Endothelial cell of hepatic sinusoid (primary cell): ENCODE measurements at regions not wholly inside any gene's neighbourhood (a gene's known extent, or its start where the extent isn't known, plus 50 kb on each side); places are given as distances from the start of the nearest gene placed in this dataset.
"Not testable (repeated sequence)": the region's sequence is repeated elsewhere in the genome, so short reads cannot be mapped to it uniquely, and the experiment has no call there.

Source experiments
- in situ Hi-C: cut with HindIII; loops from 2 replicates; pipeline ENCODE4 v1.10.0; 2017; ENCODE audit warnings: low sequenced_read_pairs

GRCh38 chr12:4822572-4822971, 87.1 kb upstream of the KCNA1 start:
- in situ Hi-C loops: loop anchor here (5.0 kb wide), 1 partner anchor 80 kb away; no protein-coding TSS in a partner anchor

GRCh38 chr12:4824380-4824779, 85.3 kb upstream of the KCNA1 start:
- in situ Hi-C loops: loop anchor here (5.0 kb wide), 1 partner anchor 82 kb away; no protein-coding TSS in a partner anchor

DNA sequence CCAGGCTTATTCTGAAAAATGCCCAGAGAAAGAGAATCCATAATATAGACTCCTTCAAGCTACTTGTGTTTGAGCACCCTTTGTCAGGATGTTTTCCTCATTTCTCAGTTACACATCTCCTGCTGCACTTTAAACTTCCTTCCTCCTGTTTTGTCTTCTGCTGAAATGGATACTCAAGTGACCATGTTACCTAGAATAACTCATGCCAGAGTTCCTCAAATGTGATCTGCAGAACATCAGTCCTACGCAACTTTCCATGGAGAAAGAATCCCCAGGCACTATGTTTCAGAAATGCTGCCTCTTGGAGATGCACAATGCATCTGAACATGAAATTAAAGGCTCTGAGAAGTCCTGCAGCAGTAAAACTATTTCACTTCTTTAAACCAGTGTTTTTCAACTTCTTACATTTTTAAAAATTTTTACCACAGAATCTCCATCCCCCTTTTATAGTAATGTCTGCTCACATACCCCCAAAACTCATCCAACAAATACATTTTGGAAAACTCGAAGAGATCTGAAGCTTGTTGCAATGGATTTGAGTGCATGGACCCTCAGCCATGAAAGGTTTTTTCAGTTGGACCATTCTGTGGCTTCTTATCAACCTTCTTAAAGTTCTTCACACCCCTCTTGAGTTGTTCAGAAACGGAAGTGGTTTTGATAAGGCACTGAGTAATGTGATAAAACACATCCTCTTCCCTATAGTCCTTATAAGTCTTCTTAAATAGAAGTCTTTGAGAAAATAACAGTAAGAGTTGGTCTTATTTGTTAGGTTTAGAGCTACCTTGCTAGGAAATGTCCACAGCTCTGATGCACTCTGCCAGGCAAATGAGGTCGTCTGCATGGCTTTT, 84.5 kb upstream of the KCNA1 start:
- in situ Hi-C loops: no loop called here

DNA sequence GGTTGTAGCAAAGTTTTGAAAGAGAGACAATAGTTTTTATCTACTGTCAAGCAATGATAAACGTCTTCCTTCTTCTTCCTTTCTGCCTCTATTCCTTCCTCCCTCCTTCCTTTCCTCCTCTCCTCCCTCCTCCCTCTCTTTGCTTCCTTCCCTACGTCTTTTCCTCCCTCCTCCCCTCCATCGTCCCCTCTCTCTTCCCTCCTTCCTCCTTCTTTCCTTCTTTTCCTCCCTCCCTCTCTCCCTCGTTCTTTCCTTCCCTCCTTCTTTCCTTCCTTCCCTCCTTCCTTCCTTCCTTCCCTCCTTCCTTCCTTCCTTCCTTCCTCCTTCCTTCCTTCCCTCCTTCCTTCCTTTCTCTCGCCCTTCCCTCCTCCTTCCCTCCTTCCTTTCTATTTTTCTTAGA, 82.8 kb upstream of the KCNA1 start:
- in situ Hi-C loops: no loop called here

GRCh38 chr12:4828176-4828575, 81.5 kb upstream of the KCNA1 start:
- in situ Hi-C loops: no loop called here

DNA sequence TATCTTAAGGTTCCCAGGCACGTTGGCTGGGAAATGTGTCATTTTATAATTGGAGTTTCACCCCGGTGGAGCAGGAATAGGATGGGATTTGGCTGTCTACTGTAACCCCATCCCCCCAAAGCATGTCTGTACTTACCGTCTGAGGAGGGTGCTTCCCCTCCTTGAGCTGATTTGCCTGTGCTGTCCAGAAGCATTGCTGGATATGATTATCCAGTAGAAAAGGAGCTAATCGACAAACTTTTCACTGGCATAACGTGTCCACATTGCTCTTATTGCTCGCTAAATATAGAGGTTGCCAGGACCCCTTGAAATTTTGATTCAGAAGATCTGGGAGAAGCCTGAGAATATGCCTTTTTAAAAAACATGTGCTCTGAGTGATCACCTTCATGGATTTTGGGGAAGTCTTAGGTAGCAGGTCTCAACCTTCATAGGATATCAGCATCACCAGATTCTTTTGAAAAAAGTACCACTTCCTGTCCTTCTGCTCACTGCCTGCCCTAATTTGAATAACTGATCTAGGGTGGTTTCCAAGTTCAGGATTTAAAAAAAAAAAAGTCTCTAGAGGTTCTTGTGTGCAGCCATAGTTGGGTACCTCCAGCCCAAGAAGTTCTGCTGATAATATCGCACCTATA, 80.4 kb upstream of the KCNA1 start:
- in situ Hi-C loops: no loop called here

GRCh38 chr12:4829793-4830162, 79.9 kb upstream of the KCNA1 start:
- in situ Hi-C loops: no loop called here

DNA sequence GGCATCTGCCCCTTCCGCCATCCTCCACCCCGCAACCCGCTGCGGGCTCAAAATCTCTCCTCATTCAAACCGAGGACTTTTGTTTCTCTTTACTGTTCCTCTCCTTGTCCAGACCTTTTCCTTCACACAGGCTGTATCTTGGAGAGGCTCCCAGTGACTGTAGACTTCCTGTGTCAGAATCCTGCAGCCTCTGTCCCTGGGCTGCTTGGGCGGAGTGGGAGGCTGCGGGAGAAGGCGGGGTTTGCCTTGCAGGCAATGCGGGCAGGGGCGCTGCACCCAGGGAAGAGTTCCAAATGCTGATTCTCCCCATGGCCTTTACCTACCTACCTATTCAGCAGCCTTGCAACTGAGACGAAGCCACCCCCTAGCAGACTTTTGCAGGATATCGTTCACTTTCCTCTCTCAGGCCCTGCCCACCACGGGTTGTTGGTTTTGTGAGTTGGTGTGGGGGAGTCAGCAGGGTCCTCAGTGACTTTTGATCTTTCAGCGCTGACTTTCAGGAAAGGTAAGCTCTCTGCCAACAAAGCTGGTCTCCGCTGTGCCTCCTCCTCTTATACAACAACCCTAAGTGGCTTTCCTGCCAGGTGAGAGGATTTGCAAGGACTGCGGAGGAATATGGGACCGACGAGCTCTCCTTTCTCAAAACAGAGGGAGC, 79.0 kb upstream of the KCNA1 start:
- in situ Hi-C loops: no loop called here

- in situ Hi-C loops: no loop called here
These were observed 76.7 kb upstream of the KCNA1 start for GRCh38 chr12:4833053-4833452.

GRCh38 chr12:4833524-4833923, 76.2 kb upstream of the KCNA1 start:
- in situ Hi-C loops: no loop called here

- in situ Hi-C loops: not testable (repeated sequence)
These were observed 67.3 kb upstream of the KCNA1 start for GRCh38 chr12:4842401-4842800.

- in situ Hi-C loops: no loop called here
These were observed 65.8 kb upstream of the KCNA1 start for GRCh38 chr12:4843907-4844306.

- in situ Hi-C loops: loop anchor here (5.0 kb wide), 1 partner anchor 240 kb away; no protein-coding TSS in a partner anchor
These were observed 62.0 kb upstream of the KCNA1 start for GRCh38 chr12:4847713-4848112.

DNA sequence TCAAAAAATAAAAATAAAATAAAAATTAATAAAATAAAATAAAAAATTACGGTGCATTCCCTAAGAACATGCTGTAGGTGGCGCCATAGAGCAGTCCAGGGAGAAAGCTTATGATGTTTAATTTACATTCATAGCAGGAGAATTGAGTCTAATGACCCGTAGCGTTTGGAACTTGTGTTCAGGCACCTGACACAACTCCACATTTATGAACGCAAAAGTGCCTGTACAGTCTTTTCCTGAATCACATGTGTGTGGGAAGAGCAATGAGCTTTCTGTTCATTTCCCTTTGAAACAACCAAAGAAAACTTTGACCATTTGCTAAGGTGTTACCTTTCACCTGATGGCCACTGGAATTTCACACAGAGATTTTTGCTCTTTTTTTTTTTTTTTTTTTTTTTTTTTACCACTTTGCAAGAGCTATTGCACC, 60.6 kb upstream of the KCNA1 start:
- in situ Hi-C loops: loop anchor here (5.0 kb wide), 1 partner anchor 238 kb away; no protein-coding TSS in a partner anchor

DNA sequence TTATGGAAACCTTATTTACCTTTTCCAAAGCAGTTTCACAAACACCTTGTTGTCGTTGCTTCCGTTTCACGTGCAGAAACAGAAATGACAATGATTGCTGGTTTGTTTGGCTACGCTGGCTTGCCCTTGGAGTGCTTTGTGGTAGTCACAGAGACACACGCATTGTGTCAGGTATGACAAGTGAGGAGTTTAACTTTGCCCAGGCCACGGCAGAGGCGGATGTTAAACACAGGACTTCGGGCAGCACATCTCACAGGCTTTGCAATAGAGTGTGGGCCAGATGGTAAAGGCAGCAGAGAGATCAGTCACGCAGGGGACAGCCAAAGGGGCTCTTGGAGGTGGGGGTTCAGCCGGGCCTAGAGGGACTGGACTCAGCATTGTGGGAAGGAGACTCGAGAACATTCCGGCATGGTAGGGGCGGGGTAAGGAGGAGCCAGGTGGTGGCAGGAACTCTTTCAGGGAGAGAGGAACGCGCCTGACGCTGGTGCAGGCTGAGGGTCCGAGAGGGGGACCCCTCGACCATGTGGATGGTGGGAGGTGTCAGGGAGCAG, 59.8 kb upstream of the KCNA1 start:
- in situ Hi-C loops: loop anchor here (5.0 kb wide), 1 partner anchor 237 kb away; no protein-coding TSS in a partner anchor

DNA sequence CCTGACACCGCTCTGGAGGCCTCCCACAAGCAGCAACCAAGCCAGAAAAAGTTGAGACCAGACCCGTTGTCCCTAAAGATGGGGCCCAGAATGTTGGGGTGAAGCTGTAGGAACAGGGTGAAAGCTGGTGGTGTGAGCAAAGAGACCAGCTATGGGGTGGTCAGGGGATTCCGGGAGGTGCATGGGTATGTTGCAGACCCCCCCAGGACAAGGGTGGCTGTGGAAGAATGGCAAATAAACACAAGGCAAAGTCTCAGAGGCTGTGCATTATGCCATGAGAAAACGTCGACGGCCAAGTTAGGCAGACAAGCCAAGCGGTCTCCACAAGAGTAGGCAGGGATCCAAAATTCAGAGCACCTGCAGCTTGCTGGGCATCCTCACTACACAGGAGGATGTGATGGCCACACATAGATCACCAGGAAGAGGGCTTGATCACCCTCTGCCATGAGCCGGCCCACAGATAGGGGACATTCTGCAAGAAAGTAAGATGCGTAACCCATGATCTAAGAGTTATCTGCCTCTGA, 58.8 kb upstream of the KCNA1 start:
- in situ Hi-C loops: no loop called here

GRCh38 chr12:4852308-4852707, 57.4 kb upstream of the KCNA1 start:
- in situ Hi-C loops: no loop called here

DNA sequence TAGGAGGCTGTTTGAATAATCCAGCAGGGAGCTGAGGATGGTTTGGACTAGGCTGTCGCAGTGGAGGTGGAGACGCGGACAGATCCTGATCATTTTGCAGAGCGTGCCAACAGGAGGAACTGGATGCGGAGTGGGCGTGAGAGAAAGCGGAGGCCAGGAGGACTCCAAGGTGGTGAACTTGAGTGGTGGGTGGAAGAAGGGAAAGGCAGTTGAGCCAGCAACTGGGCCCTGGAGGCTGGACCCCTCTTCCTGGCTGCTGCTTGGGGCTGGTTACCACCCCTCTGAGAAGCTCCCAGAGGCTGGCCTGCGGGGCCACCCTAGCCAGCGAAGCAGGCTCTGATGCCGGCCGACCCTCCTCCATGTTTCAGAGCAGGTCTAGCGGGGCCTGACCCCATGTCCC, 56.8 kb upstream of the KCNA1 start:
- in situ Hi-C loops: no loop called here

DNA sequence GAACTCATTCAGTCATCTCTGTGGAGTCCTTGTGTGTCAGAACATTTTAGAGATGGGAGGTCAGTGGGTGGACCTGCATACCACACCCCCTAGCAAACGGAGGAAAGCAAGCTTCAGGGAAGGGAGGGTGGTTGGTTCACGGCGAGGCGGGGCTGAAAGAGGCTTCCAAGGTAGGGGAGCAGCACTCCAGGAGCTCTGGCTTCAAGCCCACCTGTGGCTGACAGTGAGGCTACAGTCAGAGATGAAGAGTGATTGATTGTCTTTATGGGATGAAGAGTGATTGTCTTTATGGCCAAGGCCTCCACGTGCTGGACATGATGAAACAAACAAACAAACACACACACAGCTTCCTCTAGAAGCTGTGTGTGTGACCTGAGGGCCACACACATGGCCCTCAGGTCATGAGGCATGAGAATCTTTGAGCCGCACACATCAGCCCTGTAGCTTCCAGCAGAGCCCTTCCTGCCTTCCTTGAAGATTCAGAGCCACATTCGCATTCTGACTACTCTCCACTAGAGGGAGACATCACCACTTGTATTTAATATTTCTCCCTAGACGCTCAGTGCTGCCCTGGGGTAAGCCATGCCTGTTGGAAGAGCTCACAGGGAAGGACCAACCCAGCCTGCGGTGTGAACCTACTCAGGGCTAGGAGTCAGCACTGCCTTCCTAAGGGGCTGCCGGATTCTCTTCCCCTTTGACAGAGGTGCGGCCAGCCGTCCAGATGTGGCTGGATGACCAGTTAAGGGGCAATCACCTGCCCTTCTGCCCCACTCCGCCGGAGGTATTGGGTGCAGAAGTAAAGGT, 54.4 kb upstream of the KCNA1 start:
- in situ Hi-C loops: no loop called here

DNA sequence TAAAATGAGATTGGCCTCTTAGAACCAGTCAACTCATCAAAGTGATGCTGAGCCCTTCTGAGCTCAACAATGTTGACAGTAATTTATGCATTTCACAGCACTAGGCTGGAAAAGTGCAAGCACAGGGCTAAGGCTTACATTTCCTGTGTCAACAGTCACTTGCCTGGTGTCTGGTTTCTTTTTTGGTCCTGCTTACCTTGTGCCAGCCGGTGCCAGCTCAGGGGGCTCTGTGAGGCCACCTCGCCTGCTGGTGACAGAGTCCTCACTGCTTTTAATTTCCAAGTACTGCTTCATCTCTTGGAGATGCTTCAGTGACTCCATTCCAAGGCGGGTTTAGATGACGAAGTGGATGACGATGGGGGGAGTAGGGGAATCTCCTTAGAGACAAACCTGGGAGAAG, 53.1 kb upstream of the KCNA1 start:
- in situ Hi-C loops: no loop called here
